ENCODE measurements at regions not wholly inside any gene's neighbourhood (a gene's known extent, or its start where the extent isn't known, plus 50 kb on each side); places are given as distances from the start of the nearest gene placed in this dataset.

DNA sequence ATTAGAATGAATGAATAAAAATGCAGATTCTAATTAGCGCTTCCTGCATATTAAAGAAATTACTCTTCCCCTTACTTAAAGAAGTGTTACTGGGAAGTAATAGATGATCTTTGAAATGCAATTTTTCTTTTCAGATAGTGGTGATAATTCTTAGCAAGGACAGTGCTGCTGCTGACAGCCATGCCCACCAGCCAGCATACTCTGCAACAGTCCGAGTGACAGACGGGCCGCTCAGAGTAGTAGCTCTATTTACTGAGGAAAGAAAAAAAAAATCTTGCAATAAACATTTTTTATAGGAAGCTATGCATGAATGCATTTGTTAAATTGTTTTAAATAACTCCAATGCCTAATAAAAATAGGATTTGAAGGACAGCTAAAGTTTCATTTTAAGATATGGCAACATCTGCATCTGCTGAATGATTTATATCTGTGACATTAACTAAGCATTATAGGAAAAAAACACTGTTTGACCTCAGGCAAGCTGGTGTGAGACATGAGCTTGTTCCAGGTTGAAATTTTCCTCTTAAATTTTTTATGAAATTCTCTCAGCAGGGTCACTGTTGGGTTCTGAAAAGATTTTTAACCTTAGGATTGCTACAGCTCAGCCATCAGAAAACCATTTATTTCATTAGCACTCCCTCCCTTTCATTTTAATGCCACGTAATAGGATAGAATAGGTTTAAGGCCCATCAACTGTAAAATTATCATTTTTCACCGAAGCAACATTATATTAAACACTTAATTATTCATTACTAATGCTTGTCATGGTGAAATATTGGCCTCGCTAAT lies 393.8 kb downstream of the DCDC2C start:
- TF ChIP-seq, protein P1, sequence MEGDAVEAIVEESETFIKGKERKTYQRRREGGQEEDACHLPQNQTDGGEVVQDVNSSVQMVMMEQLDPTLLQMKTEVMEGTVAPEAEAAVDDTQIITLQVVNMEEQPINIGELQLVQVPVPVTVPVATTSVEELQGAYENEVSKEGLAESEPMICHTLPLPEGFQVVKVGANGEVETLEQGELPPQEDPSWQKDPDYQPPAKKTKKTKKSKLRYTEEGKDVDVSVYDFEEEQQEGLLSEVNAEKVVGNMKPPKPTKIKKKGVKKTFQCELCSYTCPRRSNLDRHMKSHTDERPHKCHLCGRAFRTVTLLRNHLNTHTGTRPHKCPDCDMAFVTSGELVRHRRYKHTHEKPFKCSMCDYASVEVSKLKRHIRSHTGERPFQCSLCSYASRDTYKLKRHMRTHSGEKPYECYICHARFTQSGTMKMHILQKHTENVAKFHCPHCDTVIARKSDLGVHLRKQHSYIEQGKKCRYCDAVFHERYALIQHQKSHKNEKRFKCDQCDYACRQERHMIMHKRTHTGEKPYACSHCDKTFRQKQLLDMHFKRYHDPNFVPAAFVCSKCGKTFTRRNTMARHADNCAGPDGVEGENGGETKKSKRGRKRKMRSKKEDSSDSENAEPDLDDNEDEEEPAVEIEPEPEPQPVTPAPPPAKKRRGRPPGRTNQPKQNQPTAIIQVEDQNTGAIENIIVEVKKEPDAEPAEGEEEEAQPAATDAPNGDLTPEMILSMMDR (IDR thresholded peaks at IDR 0.05 in 2 of 3, conservative IDR thresholded peaks at IDR 0.05 in 1 of 3; ENCODE audit: borderline replicate concordance in 1 of 3, insufficient read depth in 1 of 3, low read depth in 2 of 3, low read length in 2 of 3), result no peak
- TF ChIP-seq EZH2 (IDR thresholded peaks at IDR 0.05) (no peak), CEBPB (IDR thresholded peaks at IDR 0.05; ENCODE audit: low read depth) (no peak), POLR2A (IDR thresholded peaks at IDR 0.05; ENCODE audit: borderline replicate concordance, extremely low read depth, insufficient read depth, insufficient read length) (no peak), JUND (IDR thresholded peaks at IDR 0.05) (no peak), SP1 (IDR thresholded peaks at IDR 0.05; ENCODE audit: low read depth) (no peak), FOSL1 (IDR thresholded peaks at IDR 0.05; ENCODE audit: low read depth) (no peak), TCF7L2 (IDR thresholded peaks at IDR 0.05; ENCODE audit: borderline replicate concordance, extremely low read depth, insufficient read depth, insufficient read length) (no peak), MAX (IDR thresholded peaks at IDR 0.05) (no peak), CBX3 (IDR thresholded peaks at IDR 0.05; ENCODE audit: low read depth) (no peak), RAD21 (IDR thresholded peaks at IDR 0.05; ENCODE audit: low read depth) (no peak), EZH2phosphoT487 (IDR thresholded peaks at IDR 0.05; ENCODE audit: borderline replicate concordance) (no peak)
- TF ChIP-seq, protein P2, sequence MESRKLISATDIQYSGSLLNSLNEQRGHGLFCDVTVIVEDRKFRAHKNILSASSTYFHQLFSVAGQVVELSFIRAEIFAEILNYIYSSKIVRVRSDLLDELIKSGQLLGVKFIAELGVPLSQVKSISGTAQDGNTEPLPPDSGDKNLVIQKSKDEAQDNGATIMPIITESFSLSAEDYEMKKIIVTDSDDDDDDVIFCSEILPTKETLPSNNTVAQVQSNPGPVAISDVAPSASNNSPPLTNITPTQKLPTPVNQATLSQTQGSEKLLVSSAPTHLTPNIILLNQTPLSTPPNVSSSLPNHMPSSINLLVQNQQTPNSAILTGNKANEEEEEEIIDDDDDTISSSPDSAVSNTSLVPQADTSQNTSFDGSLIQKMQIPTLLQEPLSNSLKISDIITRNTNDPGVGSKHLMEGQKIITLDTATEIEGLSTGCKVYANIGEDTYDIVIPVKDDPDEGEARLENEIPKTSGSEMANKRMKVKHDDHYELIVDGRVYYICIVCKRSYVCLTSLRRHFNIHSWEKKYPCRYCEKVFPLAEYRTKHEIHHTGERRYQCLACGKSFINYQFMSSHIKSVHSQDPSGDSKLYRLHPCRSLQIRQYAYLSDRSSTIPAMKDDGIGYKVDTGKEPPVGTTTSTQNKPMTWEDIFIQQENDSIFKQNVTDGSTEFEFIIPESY (IDR thresholded peaks at IDR 0.05; ENCODE audit: extremely low read depth, insufficient replicate concordance, low read length), result no peak
